Adipocyte (in vitro differentiated cells): ENCODE measurements at regions not wholly inside any gene's neighbourhood (a gene's known extent, or its start where the extent isn't known, plus 50 kb on each side); places are given as distances from the start of the nearest gene placed in this dataset.
"Not testable (repeated sequence)": the region's sequence is repeated elsewhere in the genome, so short reads cannot be mapped to it uniquely, and the experiment has no call there.

Experiments
- DNase-seq: peaks from one replicate; pipeline ENCODE4 v3.0.0-alpha.2; 2015; ENCODE audit warnings: low read depth
- H3K27me3 ChIP-seq: replicated peaks from 2 replicates; pipeline ENCODE4 v1.7.0; 2013; ENCODE audit warnings: mild to moderate bottlenecking, low read length, moderate library complexity; ENCODE audit not compliant: control insufficient read depth, insufficient read depth
- H3K36me3 ChIP-seq: 2 replicates; pipeline ENCODE4 v1.7.0; 2013; ENCODE audit warnings: low read length, mild to moderate bottlenecking, moderate library complexity; ENCODE audit not compliant: control insufficient read depth, insufficient read depth, severe bottlenecking
- H3K4me1 ChIP-seq: 2 replicates; pipeline ENCODE4 v1.7.0; 2013; ENCODE audit warnings: mild to moderate bottlenecking, low read length, moderate library complexity; ENCODE audit not compliant: control insufficient read depth, insufficient read depth
- H3K4me3 ChIP-seq: 2 replicates; pipeline ENCODE4 v1.7.0; 2013; ENCODE audit warnings: mild to moderate bottlenecking, low read length, moderate library complexity
- H3K9ac ChIP-seq: 2 replicates; pipeline ENCODE4 v1.7.0; 2013; ENCODE audit warnings: mild to moderate bottlenecking, low read length, moderate library complexity
- H3K9me3 ChIP-seq: 2 replicates; pipeline ENCODE4 v1.7.0; 2013; ENCODE audit warnings: mild to moderate bottlenecking, low read length, moderate library complexity; ENCODE audit not compliant: control insufficient read depth

- H3K9ac ChIP-seq: no peak overlapping the region
- H3K9me3 ChIP-seq: peaks cover 15% of the 10 kb centered on the region
- H3K4me1 ChIP-seq: peaks cover 19% of the 10 kb centered on the region
- no peak overlapping the region for H3K4me3 ChIP-seq
- no peaks in the 10 kb centered on the region for H3K36me3 ChIP-seq
- H3K27me3 ChIP-seq: no peaks in the 10 kb centered on the region
- no peak for DNase-seq
These were observed 295.1 kb upstream of the PROK2 start for GRCh38 chr3:72080095-72080494.

- Histone ChIP-seq H3K4me1 (peaks cover 19% of the 10 kb centered on the region), H3K9me3 (peaks cover 17% of the 10 kb centered on the region), H3K4me3 (no peak overlapping the region), H3K36me3 (no peaks in the 10 kb centered on the region), H3K9ac (no peak overlapping the region), H3K27me3 (no peaks in the 10 kb centered on the region)
- no peak for DNase-seq
These were observed 294.5 kb upstream of the PROK2 start for GRCh38 chr3:72079369-72079872.

DNA sequence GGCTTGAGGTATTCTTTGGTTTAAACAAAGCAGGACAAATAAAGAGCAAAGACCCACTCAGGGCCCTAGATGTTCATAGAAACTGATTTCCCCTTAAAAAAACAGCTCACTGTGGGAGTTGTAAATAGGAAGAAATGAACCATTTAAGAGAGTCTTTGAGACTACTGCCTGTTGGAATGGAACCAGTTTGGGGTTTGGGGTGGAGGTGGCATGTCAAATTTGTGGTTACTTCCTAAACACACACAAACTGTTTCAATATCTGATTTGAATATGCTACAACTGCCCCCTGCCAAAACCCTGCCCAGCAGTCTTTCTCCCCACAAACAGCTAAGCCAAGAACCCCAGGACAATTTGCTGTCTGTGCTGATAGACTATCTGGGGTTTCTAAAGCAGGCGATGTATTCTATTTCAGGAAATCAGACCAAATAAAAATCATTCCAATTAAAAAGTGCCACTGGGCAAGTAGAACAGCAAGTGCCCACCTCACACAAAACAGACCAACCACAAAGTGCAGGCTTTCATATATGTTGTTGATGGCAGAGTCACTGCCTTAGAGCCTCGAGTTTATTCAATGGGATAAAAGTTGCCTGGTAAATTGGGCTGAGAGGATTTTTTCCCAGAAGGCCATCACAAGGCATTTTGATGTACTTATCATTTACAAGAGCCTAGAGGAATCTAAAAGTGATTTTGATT, 293.9 kb upstream of the PROK2 start:
- no peaks in the 10 kb centered on the region for H3K36me3 ChIP-seq
- H3K9ac ChIP-seq: no peak overlapping the region
- DNase-seq: no peak
- H3K9me3 ChIP-seq: peaks cover 17% of the 10 kb centered on the region
- no peak overlapping the region for H3K4me3 ChIP-seq
- peaks cover 19% of the 10 kb centered on the region for H3K4me1 ChIP-seq
- no peaks in the 10 kb centered on the region for H3K27me3 ChIP-seq

- Histone ChIP-seq H3K9me3 (peaks cover 17% of the 10 kb centered on the region), H3K27me3 (no peaks in the 10 kb centered on the region), H3K4me3 (no peak overlapping the region), H3K4me1 (peaks cover 16% of the 10 kb centered on the region), H3K9ac (no peak overlapping the region), H3K36me3 (no peaks in the 10 kb centered on the region)
- no peak for DNase-seq
These were observed 292.7 kb upstream of the PROK2 start for GRCh38 chr3:72077473-72078259.

GRCh38 chr3:72075848-72076247, 290.9 kb upstream of the PROK2 start:
- not testable (repeated sequence) for H3K4me3 ChIP-seq, H3K9ac ChIP-seq, H3K4me1 ChIP-seq, H3K27me3 ChIP-seq, H3K36me3 ChIP-seq, DNase-seq
- H3K9me3 ChIP-seq: peaks cover 17% of the 10 kb centered on the region

GRCh38 chr3:72071624-72072023, 286.7 kb upstream of the PROK2 start:
- peaks cover 3% of the 10 kb centered on the region for H3K27me3 ChIP-seq

GRCh38 chr3:72070005-72070404, 285.1 kb upstream of the PROK2 start:
- no peak overlapping the region for H3K4me3 ChIP-seq
- no peak overlapping the region for H3K9ac ChIP-seq
- DNase-seq: no peak
- no peaks in the 10 kb centered on the region for H3K4me1 ChIP-seq
- H3K27me3 ChIP-seq: peaks cover 3% of the 10 kb centered on the region
- peaks cover 2% of the 10 kb centered on the region for H3K9me3 ChIP-seq
- H3K36me3 ChIP-seq: no peaks in the 10 kb centered on the region

More at GRCh38 chr3:72071624-72072023, 286.7 kb upstream of the PROK2 start:
- peaks cover 16% of the 10 kb centered on the region for H3K9me3 ChIP-seq
- DNase-seq: no peak
- H3K4me3 ChIP-seq: no peak overlapping the region
- no peaks in the 10 kb centered on the region for H3K36me3 ChIP-seq
- no peak overlapping the region for H3K9ac ChIP-seq
- H3K4me1 ChIP-seq: no peaks in the 10 kb centered on the region

DNA sequence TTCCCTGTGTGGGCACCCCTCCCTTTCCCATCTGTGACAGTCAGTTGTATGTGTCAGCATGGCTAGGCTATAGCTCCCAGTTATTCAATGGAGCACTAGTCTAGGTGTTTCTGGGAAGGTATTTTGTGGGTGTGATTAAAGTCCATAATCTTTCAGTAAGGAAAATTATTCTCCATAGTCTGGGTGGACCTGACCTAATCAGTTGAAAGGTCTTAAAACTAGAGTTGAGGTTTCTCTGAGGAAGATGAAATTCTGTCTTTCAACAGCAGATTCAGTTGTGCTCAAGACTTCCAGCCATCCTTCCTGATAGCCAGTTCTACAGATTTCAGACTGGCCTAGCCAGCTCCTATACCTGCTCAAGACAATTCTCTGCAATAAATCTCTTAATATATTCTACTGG, 284.6 kb upstream of the PROK2 start:
- H3K36me3 ChIP-seq: no peaks in the 10 kb centered on the region

GRCh38 chr3:72068621-72069020, 283.7 kb upstream of the PROK2 start:
- DNase-seq: peak; percentile 18
- no peaks in the 10 kb centered on the region for H3K9me3 ChIP-seq
- peaks cover 3% of the 10 kb centered on the region for H3K27me3 ChIP-seq
- H3K4me3 ChIP-seq: no peak overlapping the region
- H3K9ac ChIP-seq: no peak overlapping the region
- H3K36me3 ChIP-seq: no peaks in the 10 kb centered on the region
- H3K4me1 ChIP-seq: no peaks in the 10 kb centered on the region

More for the DNA sequence above, 284.6 kb upstream of the PROK2 start:
- H3K4me3 ChIP-seq: no peak overlapping the region
- no peak for DNase-seq
- H3K9ac ChIP-seq: no peak overlapping the region
- no peaks in the 10 kb centered on the region for H3K9me3 ChIP-seq
- no peaks in the 10 kb centered on the region for H3K4me1 ChIP-seq
- H3K27me3 ChIP-seq: peaks cover 3% of the 10 kb centered on the region

- Histone ChIP-seq H3K4me1 (no peaks in the 10 kb centered on the region), H3K4me3 (no peak overlapping the region), H3K36me3 (no peaks in the 10 kb centered on the region), H3K9ac (no peak overlapping the region), H3K9me3 (no peaks in the 10 kb centered on the region), H3K27me3 (peaks cover 3% of the 10 kb centered on the region)
- DNase-seq: no peak
These were observed 282.8 kb upstream of the PROK2 start for GRCh38 chr3:72067721-72068120.

GRCh38 chr3:72065872-72066641, 281.1 kb upstream of the PROK2 start:
- H3K27me3 ChIP-seq: peaks cover 9% of the 10 kb centered on the region
- H3K9ac ChIP-seq: no peak overlapping the region
- no peaks in the 10 kb centered on the region for H3K4me1 ChIP-seq
- no peaks in the 10 kb centered on the region for H3K9me3 ChIP-seq
- no peaks in the 10 kb centered on the region for H3K36me3 ChIP-seq
- H3K4me3 ChIP-seq: no peak overlapping the region
- no peak for DNase-seq
